NCI-H345 (cell line): ENCODE measurements at regions not wholly inside any gene's neighbourhood (a gene's known extent, or its start where the extent isn't known, plus 50 kb on each side); places are given as distances from the start of the nearest gene placed in this dataset.
"Not testable (repeated sequence)": the region's sequence is repeated elsewhere in the genome, so short reads cannot be mapped to it uniquely, and the experiment has no call there.

Experiments used
- DNase-seq: peaks from one replicate; lab custom pipeline; 2025; lab: John Stamatoyannopoulos, UW

GRCh38 chr15:95138604-95139270, 907.4 kb downstream of the MCTP2 start:
- DNase-seq, result no peak

- DNase-seq, result no peak
Observed at GRCh38 chr15:95141486-95141885, 910.1 kb downstream of the MCTP2 start.

- no peak for DNase-seq
Observed at GRCh38 chr15:95142531-95142930, 911.2 kb downstream of the MCTP2 start.

- DNase-seq, result no peak
Observed at GRCh38 chr15:95146481-95146880, 915.1 kb downstream of the MCTP2 start.

GRCh38 chr15:95148183-95148582, 916.8 kb downstream of the MCTP2 start:
- DNase-seq, result no peak

GRCh38 chr15:95149036-95149435, 917.7 kb downstream of the MCTP2 start:
- no peak for DNase-seq

GRCh38 chr15:95149771-95150170, 918.4 kb downstream of the MCTP2 start:
- DNase-seq, result no peak

GRCh38 chr15:95150466-95150865, 919.1 kb downstream of the MCTP2 start:
- DNase-seq, result no peak

- no peak for DNase-seq
Observed at GRCh38 chr15:95152741-95153140, 921.4 kb downstream of the MCTP2 start.

GRCh38 chr15:95153201-95153600, 921.8 kb downstream of the MCTP2 start:
- not testable (repeated sequence) for DNase-seq

- DNase-seq, result no peak
Observed at GRCh38 chr15:95160316-95160715, 929.0 kb downstream of the MCTP2 start.

GRCh38 chr15:95162069-95162468, 930.7 kb downstream of the MCTP2 start:
- no peak for DNase-seq

GRCh38 chr15:95162531-95162930, 931.2 kb downstream of the MCTP2 start:
- DNase-seq, result no peak

- DNase-seq, result no peak
Observed at GRCh38 chr15:95162967-95163531, 931.7 kb downstream of the MCTP2 start.

- DNase-seq, result no peak
Observed at GRCh38 chr15:95168152-95168551, 936.8 kb downstream of the MCTP2 start.

GRCh38 chr15:95168951-95169431, 937.6 kb downstream of the MCTP2 start:
- no peak for DNase-seq

GRCh38 chr15:95169541-95170459, 938.4 kb downstream of the MCTP2 start:
- DNase-seq, result no peak

GRCh38 chr15:95170561-95171380, 939.4 kb downstream of the MCTP2 start:
- no peak for DNase-seq

- no peak for DNase-seq
Observed at GRCh38 chr15:95171564-95171963, 940.2 kb downstream of the MCTP2 start.

- DNase-seq, result no peak
Observed at GRCh38 chr15:95174301-95175259, 943.2 kb downstream of the MCTP2 start.
